IPS DF 6.9 (cell line): ENCODE measurements at regions not wholly inside any gene's neighbourhood (a gene's known extent, or its start where the extent isn't known, plus 50 kb on each side); places are given as distances from the start of the nearest gene placed in this dataset.

Experiments
- DNase-seq: peaks from one replicate; pipeline ENCODE4 v3.0.0-alpha.2; 2013; ENCODE audit warnings: low read depth, low spot score
- H3K27ac ChIP-seq: one replicate; pipeline ENCODE4 v1.5.1; 2013; ENCODE audit warnings: low read length, control low read depth
- H3K27me3 ChIP-seq: 2 replicates; pipeline ENCODE4 v1.6.1; 2013; ENCODE audit warnings: mild to moderate bottlenecking, low read length; ENCODE audit not compliant: control insufficient read depth, insufficient read depth
- H3K36me3 ChIP-seq: 2 replicates; pipeline ENCODE4 v1.6.1; 2013; ENCODE audit warnings: low read length; ENCODE audit not compliant: control insufficient read depth, insufficient read depth
- H3K4me1 ChIP-seq: 2 replicates; pipeline ENCODE4 v1.6.1; 2013; ENCODE audit warnings: low read length; ENCODE audit not compliant: control insufficient read depth, insufficient read depth
- H3K4me3 ChIP-seq: 2 replicates; pipeline ENCODE4 v1.5.1; 2013; ENCODE audit warnings: mild to moderate bottlenecking, low read length
- H3K9me3 ChIP-seq: 2 replicates; pipeline ENCODE4 v1.6.1; 2013; ENCODE audit warnings: low read length, inconsistent platforms; ENCODE audit not compliant: control insufficient read depth, insufficient read depth
- WGBS: extraction: QIAGEN DNeasy Blood & Tissue Kit; methylation state at CpG from one replicate; pipeline ENCODE4 v1.1.7; 2013; ENCODE audit warnings: mixed read lengths, missing lambda C conversion rate; ENCODE audit not compliant: insufficient read length, insufficient coverage; 5-methylcytosine and 5-hydroxymethylcytosine counted together

GRCh38 chr17:12423337-12423736, 242.4 kb upstream of the MYOCD start:
- no peaks in the 10 kb centered on the region for H3K9me3 ChIP-seq
- no peaks in the 10 kb centered on the region for H3K27me3 ChIP-seq
- WGBS, result no CpG with 5 or more reads among the region's 7 CpGs
- DNase-seq, result no peak
- no peaks in the 10 kb centered on the region for H3K4me1 ChIP-seq
- no peak overlapping the region for H3K27ac ChIP-seq
- H3K36me3 ChIP-seq, result no peaks in the 10 kb centered on the region
- H3K4me3 ChIP-seq, result no peak overlapping the region

DNA sequence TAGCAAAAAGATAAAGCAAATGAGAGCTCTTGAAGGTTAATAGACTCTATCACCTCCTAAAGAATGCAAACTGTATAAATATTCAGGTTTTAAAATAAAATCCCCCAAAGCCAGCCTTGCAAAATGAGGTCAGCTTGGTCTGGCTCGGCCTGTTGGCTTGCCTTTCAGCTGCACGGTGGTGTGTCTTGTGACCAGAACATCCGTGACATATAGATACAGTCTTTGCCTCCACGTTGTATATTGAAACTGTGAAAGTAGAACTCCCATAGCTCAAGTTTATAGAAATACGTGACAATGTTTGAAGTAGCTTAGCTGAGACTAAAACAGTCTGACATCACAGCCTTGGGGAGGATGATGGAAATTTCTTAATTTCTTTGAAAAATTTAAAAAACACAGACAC, 236.6 kb upstream of the MYOCD start:
- peaks cover 1% of the 10 kb centered on the region; the same call in 1 of the 2 replicates for H3K4me1 ChIP-seq
- no peak for DNase-seq
- no peaks in the 10 kb centered on the region for H3K27me3 ChIP-seq
- no peak overlapping the region for H3K27ac ChIP-seq
- no peaks in the 10 kb centered on the region for H3K9me3 ChIP-seq
- no peak overlapping the region for H3K4me3 ChIP-seq
- H3K36me3 ChIP-seq, result no peaks in the 10 kb centered on the region
- no CpG with 5 or more reads among the region's 5 CpGs for WGBS

- H3K27ac ChIP-seq, result no peak overlapping the region
- no peaks in the 10 kb centered on the region for H3K9me3 ChIP-seq
- peaks cover 1% of the 10 kb centered on the region; the same call in 1 of the 2 replicates for H3K4me1 ChIP-seq
- WGBS, result no CpG with 5 or more reads among the region's 4 CpGs
- no peak overlapping the region for H3K4me3 ChIP-seq
- H3K36me3 ChIP-seq, result no peaks in the 10 kb centered on the region
- H3K27me3 ChIP-seq, result no peaks in the 10 kb centered on the region
- DNase-seq, result no peak
Observed at GRCh38 chr17:12431188-12431587, 234.5 kb upstream of the MYOCD start.

DNA sequence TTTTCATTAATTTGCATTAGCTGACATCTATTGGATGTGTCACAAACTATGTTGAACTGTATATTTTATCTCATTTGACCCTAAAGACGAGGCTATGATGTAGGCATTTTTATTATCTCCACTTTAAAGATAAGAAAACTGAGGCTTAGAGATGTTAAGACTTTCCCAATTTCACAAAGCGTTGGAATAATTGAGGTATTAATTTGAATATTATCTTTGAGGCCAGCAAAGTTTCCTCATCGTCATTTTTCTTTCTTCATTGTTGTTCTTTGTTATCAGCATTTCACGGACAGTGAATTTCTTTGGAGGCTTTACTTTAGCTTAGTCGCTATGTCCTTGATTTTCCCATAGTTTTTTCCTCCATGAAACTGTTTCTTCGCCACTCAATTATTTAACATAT, 227.5 kb upstream of the MYOCD start:
- no CpG with 5 or more reads among the region's 6 CpGs for WGBS
- H3K27ac ChIP-seq, result no peak overlapping the region
- H3K4me1 ChIP-seq, result peaks cover 1% of the 10 kb centered on the region; the same call in 1 of the 2 replicates
- H3K4me3 ChIP-seq, result no peak overlapping the region
- no peak for DNase-seq
- H3K27me3 ChIP-seq, result no peaks in the 10 kb centered on the region
- H3K9me3 ChIP-seq, result no peaks in the 10 kb centered on the region
- no peaks in the 10 kb centered on the region for H3K36me3 ChIP-seq

- H3K4me3 ChIP-seq, result no peak overlapping the region
- no peaks in the 10 kb centered on the region for H3K27me3 ChIP-seq
- no peak overlapping the region for H3K27ac ChIP-seq
- no CpG with 5 or more reads among the region's 10 CpGs for WGBS
- H3K36me3 ChIP-seq, result no peaks in the 10 kb centered on the region
- no peak for DNase-seq
- no peaks in the 10 kb centered on the region for H3K4me1 ChIP-seq
- H3K9me3 ChIP-seq, result no peaks in the 10 kb centered on the region
Observed at GRCh38 chr17:12438813-12439586, 226.7 kb upstream of the MYOCD start.

- Histone ChIP-seq H3K27me3 (no peaks in the 10 kb centered on the region), H3K4me3 (no peak overlapping the region), H3K27ac (no peak overlapping the region), H3K9me3 (no peaks in the 10 kb centered on the region), H3K36me3 (no peaks in the 10 kb centered on the region), H3K4me1 (no peaks in the 10 kb centered on the region)
- DNase-seq, result no peak
- no CpG with 5 or more reads among the region's 1 CpG for WGBS
Observed at GRCh38 chr17:12445331-12445730, 220.4 kb upstream of the MYOCD start.

- no peak for DNase-seq
- Histone ChIP-seq H3K27ac (no peak overlapping the region), H3K27me3 (no peaks in the 10 kb centered on the region), H3K4me1 (no peaks in the 10 kb centered on the region), H3K9me3 (no peaks in the 10 kb centered on the region), H3K4me3 (no peak overlapping the region), H3K36me3 (no peaks in the 10 kb centered on the region)
- WGBS, result no CpG with 5 or more reads among the region's 1 CpG
Observed at GRCh38 chr17:12457493-12457892, 208.2 kb upstream of the MYOCD start.

DNA sequence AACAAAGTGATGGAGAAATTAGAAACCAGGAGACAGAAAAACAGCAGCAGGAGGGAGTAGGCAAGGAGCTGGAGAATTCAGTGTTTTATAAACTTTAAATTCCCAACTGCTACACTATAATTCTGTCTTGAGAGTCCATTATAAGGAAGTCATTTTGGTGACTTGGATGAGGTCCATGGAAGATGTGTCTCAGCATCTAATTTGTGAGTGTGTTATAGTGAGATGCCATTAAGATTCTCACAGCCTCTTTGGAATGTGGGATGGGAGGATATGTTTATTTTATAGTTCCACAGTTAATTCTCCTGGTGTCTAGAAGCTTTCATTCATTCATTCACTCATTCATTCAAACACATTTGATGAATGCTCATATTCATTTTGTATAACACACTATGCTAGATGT, 206.0 kb upstream of the MYOCD start:
- no peak for DNase-seq
- no peaks in the 10 kb centered on the region for H3K4me1 ChIP-seq
- no peak overlapping the region for H3K27ac ChIP-seq
- H3K36me3 ChIP-seq, result no peaks in the 10 kb centered on the region
- no peak overlapping the region for H3K4me3 ChIP-seq
- H3K27me3 ChIP-seq, result no peaks in the 10 kb centered on the region
- H3K9me3 ChIP-seq, result no peaks in the 10 kb centered on the region

DNA sequence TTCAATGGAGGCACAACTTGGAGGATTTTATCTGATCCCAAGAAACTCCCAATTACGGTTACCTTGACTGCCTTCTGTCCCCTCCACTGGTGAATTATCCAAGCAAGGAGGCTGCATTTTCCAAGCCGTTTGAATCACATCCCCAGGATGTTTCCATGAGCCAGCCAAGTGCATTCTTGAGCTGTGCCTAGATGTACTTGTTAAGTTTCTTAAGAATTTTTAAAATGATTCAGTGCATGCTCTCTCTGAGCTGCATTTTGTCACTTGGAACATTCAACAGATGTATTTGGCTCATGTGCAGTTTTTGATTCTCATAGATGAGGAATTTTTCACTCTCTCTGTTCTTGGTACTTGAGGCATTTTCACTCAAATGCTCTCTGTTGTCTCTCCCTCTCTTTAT, 202.6 kb upstream of the MYOCD start:
- Histone ChIP-seq H3K4me3 (no peak overlapping the region), H3K27me3 (no peaks in the 10 kb centered on the region), H3K36me3 (no peaks in the 10 kb centered on the region), H3K9me3 (no peaks in the 10 kb centered on the region), H3K4me1 (no peaks in the 10 kb centered on the region), H3K27ac (no peak overlapping the region)
- WGBS, result no CpG with 5 or more reads among the region's 2 CpGs
- no peak for DNase-seq

DNA sequence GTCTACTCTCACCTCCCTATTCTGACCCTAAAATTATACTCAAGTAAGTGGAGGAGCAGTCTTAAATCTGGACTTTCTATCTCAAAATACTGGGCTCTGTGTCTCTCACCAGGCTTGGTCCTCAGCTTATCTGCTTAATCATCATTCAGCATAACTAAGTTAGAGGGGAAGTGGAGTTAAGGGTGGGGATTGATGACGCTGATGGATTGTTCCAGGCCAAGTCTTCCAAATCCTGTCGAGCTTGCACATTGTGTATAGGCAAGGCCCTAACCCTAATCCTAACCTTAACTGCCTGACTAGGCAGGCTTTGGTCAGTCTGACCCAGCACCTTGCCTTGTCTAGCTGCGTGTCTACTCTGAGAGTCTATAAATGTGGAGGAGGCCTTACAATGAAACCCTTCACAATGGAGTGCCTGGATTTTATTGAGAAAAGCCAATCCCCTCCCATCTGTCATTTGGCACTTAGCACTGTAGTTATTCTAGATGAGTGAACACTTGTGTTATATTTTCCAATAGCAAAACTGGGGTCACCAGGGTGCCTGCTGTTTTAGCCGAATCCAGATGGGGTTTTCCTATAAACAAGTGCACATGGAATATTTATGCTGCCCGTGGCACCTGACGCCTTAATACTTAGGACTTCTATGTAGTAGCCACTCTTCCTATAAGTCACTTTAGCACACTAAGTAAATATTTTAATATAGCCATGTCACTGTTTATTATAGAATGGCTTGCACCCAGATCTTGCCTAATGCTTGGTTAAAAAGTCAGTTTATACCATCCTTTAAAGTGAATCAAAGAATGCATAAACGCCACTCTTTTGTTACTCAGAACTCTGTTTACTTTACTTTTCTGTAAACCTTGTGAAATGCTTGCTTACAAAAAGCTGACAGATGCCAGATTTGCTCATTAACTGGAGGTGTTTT, 193.2 kb upstream of the MYOCD start:
- no peaks in the 10 kb centered on the region for H3K9me3 ChIP-seq
- no peak for DNase-seq
- no peak overlapping the region for H3K27ac ChIP-seq
- H3K4me1 ChIP-seq, result no peaks in the 10 kb centered on the region
- no peaks in the 10 kb centered on the region for H3K27me3 ChIP-seq
- WGBS, result no CpG with 5 or more reads among the region's 7 CpGs
- no peaks in the 10 kb centered on the region for H3K36me3 ChIP-seq
- no peak overlapping the region for H3K4me3 ChIP-seq
